Activated CD4-positive, CD25-positive, alpha-beta regulatory T cell treated with anti-CD3 and anti-CD28 coated beads, Interleukin-2, amount 50 U/mL, for 16 hours (primary cell): ENCODE measurements at regions not wholly inside any gene's neighbourhood (a gene's known extent, or its start where the extent isn't known, plus 50 kb on each side); places are given as distances from the start of the nearest gene placed in this dataset.

Experiments
- DNase-seq: peaks from one replicate; pipeline ENCODE4 v3.0.0-alpha.2; 2020; ENCODE audit warnings: low read depth, low spot score

GRCh38 chr21:16305686-16306085, 575.9 kb downstream of the USP25 start:
- no peak for DNase-seq

GRCh38 chr21:16307256-16307655, 577.5 kb downstream of the USP25 start:
- no peak for DNase-seq

GRCh38 chr21:16308269-16308668, 578.5 kb downstream of the USP25 start:
- DNase-seq, result no peak

GRCh38 chr21:16309250-16309971, 579.6 kb downstream of the USP25 start:
- DNase-seq, result no peak

DNA sequence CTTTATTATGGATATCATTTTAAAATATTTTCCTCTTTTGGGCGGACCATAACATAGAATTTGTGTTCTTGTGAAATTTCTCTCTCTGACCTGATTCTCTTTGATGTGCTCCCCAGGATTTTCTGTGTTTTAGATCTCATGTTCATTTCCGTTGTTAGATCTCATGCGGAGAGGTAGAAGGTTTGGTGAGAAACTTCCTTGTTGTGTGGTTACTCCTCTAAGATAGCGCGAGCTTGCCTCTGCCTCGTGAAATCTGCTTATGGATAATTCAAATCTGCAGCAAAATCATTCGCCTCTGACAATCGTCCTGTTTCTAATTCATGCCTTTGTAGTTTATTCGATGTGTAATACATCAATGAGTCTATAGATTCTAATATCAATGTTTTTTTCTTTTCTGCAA, 580.4 kb downstream of the USP25 start:
- DNase-seq, result no peak

DNA sequence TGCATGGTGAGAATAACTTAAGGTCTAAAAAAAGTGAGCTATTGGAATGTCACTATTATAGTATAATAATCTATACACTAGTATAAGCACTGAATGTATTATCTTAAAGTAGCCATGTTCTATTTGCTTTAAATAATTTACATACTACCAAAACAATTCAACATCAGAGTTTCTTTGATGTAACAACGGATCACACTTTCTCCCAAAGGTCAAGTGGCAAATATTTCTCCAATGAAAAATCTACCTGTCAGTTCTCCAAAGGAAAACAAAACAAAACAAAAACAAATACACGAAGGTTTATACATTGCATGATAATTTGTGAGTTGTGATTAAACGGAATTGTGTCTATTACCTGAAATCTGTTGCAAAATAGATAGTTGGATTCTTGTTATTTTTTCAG, 581.4 kb downstream of the USP25 start:
- no peak for DNase-seq

GRCh38 chr21:16312321-16312720, 582.5 kb downstream of the USP25 start:
- DNase-seq, result no peak

DNA sequence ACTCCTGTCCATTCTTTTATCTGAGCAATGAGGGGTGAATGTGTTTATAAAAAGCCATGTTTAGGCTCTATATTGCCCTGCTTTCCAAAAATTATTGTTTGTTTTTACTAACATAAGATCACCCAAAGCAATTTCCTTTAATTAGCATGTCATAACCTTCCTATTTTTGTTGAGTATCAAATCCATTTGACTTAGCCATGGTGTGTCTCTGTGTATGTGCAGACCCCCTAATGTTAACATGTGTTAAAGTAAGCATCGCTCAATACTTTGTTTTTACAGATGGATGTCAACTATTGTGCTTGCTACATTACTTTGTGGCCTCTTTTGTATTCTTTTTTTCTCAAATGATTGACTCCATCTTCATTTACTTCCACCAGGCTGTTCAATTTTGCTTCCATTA, 585.4 kb downstream of the USP25 start:
- no peak for DNase-seq

DNA sequence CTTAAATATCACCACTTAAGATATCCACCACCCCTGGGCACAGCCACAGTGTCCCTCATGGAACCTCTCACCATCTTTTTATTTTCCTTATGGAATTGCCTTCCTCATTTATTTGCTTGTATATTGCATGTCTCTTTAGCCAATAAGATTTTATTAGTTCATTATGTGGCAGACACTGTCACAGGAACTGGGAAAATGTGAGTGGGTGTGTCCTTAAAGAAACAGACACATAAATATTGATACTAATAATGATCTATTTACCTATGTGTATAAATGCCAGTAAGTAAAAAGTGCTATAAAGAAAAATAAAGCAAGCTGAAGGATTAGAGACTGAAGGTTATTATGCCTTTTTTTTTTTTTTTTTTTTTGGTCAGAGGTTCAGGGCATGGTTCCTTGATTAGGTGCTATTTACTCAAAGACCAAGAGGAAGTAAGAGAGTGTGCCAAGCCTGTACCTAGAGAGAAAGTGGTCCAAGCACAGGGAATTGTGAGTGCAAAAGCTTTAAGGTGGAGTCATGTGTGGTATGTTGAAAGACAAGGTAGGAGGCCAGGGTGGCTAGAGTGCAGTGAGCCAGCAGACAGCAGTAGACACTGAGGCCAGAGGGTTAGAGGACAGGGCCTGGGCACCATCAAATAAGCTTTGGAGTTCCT, 589.0 kb downstream of the USP25 start:
- no peak for DNase-seq

DNA sequence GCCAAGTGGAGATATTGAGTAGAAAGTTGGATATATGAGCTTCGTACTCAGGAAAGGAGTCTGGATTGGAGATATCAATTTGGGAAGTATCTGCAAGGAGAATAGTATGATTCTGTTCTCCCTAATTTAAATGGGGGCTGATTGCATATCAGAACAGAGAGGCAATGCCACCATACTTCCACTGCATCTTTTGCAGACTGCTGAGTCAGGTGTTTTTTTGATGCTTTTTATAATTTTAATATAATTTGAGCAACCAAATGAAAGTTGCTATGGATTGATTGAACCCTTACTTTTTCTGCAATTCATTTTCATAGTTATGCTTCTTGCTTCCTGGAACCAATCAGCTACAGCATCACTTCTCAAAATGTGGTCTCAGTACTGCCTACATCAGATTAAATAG, 590.3 kb downstream of the USP25 start:
- no peak for DNase-seq

- no peak for DNase-seq
Observed at GRCh38 chr21:16322454-16322853, 592.7 kb downstream of the USP25 start.

DNA sequence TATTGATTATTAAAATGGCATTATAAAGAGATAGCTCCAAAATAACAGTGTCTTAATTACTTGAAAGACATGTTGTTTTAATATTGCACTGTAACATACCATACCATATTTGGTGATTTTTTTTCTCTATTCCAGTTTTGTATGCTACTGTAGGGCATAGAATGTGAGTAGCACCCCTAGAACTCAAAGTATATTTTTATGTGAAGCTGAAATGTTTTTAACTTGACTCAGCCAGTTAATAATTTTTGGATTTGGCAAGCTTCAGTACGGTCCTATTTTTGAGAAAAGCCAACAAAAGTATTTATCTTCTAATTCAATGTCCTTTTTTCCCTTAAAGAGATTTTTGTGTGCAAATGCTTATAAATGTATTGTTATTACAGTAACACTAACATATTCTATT, 593.8 kb downstream of the USP25 start:
- DNase-seq, result no peak

DNA sequence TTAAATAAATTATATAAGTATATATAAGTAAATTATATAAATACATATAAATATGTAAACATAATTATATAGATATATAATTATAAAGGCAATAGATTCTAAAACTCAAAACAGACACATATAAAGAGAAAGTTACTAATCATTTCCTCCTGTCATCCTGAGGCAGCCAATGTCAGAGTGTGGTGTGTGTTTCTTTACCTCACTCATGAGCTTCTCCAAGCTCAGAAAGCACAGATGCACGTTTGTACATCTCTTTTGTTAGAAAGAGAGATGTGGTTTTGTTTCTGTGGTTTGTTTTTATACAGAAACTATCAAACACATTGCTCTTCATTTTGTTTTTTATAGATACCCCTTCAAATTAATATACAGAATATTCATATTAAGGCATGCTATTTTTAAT, 594.8 kb downstream of the USP25 start:
- DNase-seq, result no peak

DNA sequence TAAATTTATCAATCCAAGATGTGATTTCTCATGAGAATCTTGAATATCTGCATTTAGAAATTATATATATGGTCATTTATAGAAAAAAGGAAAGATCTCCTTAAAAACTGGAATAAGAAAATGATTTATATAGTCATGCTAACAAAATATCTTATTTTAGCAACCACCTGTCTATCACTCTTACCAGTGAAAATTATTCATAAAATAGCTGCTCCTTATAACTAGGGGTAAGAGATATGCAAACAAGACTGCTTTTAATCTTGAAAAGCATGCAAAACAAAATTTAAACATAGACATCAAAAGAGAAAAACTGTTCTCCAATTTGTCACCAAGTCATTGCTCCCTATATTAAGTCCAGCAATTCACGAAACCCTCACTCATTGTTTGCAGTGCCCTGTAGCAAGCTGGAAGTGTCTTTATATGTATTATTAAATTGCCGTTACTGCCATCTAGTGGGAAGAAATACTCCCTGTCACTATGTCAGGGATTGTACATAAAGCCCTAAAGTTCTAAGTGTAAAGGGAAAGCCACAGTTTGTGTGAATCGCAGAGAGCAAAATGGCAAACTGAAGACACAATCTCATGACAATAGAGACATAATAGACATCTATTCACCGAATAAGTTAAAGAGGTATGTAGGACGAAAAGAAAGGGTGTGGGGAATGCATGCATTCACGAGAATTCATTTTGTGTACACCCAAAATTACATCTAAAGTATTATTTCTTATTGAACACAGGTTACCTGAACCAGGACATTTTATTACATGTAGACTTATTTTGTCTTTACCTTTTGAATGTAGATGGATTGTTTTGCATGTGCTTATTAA, 600.5 kb downstream of the USP25 start:
- no peak for DNase-seq

GRCh38 chr21:16330908-16331268, 601.1 kb downstream of the USP25 start:
- no peak for DNase-seq

GRCh38 chr21:16337266-16337665, 607.5 kb downstream of the USP25 start:
- no peak for DNase-seq

- no peak for DNase-seq
Observed at GRCh38 chr21:16342932-16343331, 613.1 kb downstream of the USP25 start.

DNA sequence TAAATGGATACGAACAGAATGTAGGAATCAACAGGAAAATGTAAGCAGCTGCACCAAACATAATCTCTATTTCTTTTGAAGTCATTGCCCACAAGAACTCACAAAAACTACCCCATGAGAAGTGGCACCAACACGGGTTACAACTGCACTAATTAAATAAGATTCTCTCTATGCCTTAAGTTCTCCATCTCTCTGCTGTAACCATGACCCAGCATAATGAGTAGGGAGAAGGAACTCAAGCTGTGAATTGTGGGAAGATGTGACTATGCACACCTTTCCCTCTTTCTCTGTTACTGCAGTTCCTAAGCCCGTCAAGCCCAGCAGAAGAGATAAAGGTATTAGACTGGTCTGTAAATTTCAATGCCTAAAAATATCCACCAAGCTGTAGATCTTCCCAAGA, 614.0 kb downstream of the USP25 start:
- no peak for DNase-seq

GRCh38 chr21:16345757-16346156, 616.0 kb downstream of the USP25 start:
- DNase-seq, result no peak

DNA sequence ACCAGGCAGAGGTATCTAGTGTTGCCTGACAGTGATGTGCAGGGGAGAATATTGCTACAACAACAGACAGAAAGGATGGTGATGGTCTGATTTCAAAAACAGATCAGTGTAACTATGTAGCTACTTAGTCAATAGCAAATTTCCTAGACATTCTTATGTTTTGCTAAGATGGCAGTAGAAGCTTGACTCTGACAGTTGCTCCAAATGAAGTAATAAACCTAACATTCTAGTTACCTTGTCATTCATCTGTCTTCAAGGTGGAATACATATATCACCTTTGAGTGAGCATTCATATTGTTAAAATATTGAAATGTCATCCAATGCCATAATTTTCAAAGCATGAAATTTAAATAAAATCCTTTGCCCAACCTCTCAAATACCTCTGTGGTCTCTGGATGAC, 617.4 kb downstream of the USP25 start:
- DNase-seq, result no peak

- DNase-seq, result no peak
Observed at GRCh38 chr21:16353764-16354163, 624.0 kb downstream of the USP25 start.

GRCh38 chr21:16357994-16358393, 628.2 kb downstream of the USP25 start:
- DNase-seq, result no peak

GRCh38 chr21:16358784-16359183, 629.0 kb downstream of the USP25 start:
- no peak for DNase-seq
